Uterus (tissue), 2 donors: ENCODE measurements at regions not wholly inside any gene's neighbourhood (a gene's known extent, or its start where the extent isn't known, plus 50 kb on each side); places are given as distances from the start of the nearest gene placed in this dataset.

Experiments
- POLR2A ChIP-seq, 2 donors: fragments of 450-650 bp; IDR thresholded peaks; one replicate each; pipeline ENCODE4 v1.6.1; 2016; ENCODE audit warnings: antibody characterized with exemption in 2 of 2, mild to moderate bottlenecking in 1 of 2, moderate library complexity in 1 of 2
- TF ChIP-seq, protein P1 (sequence below), 4 experiments: fragments of 200-600 bp in 2 of 4; fragments of 450-650 bp in 2 of 4; sonication (generic) in 2 of 4; IDR thresholded peaks; one replicate each; pipeline ENCODE4 v1.5.1; 2016 to 2019; ENCODE audit warnings: antibody characterized with exemption in 4 of 4, mild to moderate bottlenecking in 2 of 4, moderate library complexity in 1 of 4

DNA sequence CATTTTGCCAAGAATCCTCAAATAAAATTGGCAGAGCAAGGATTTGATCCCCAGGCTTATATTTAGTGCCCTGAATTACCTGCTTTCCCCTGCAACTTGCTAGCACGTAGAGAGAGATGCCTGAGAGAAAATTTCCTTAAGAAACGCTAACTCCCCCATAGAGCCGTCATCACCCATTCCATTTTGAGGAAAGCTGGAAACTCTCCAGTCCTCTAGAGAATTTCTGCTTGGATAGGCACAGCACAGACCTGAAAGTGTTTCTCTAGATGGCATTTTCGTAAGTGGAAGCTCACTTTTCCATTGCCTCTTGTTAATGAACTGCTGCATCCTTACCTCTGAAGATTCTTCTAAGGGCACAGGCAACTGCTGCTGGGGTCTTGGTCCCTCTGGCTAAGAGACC is 277.8 kb upstream of the SIX2 start:
- TF ChIP-seq, protein P1, sequence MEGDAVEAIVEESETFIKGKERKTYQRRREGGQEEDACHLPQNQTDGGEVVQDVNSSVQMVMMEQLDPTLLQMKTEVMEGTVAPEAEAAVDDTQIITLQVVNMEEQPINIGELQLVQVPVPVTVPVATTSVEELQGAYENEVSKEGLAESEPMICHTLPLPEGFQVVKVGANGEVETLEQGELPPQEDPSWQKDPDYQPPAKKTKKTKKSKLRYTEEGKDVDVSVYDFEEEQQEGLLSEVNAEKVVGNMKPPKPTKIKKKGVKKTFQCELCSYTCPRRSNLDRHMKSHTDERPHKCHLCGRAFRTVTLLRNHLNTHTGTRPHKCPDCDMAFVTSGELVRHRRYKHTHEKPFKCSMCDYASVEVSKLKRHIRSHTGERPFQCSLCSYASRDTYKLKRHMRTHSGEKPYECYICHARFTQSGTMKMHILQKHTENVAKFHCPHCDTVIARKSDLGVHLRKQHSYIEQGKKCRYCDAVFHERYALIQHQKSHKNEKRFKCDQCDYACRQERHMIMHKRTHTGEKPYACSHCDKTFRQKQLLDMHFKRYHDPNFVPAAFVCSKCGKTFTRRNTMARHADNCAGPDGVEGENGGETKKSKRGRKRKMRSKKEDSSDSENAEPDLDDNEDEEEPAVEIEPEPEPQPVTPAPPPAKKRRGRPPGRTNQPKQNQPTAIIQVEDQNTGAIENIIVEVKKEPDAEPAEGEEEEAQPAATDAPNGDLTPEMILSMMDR (IDR thresholded peaks at IDR 0.05), result no peak
- no peak for TF ChIP-seq POLR2A (IDR thresholded peaks at IDR 0.05)
